Adrenal gland (tissue), 9 donors: ENCODE measurements at regions not wholly inside any gene's neighbourhood (a gene's known extent, or its start where the extent isn't known, plus 50 kb on each side); places are given as distances from the start of the nearest gene placed in this dataset.

Experiments
- DNase-seq, 7 donors: peaks; one replicate each; pipeline ENCODE4 v3.0.0-alpha.2; 2019 to 2020
- H3K27ac ChIP-seq, 5 donors: fragments of 200-600 bp; sonication (generic) in 4 of 5; 1 replicate in 3 of 5; 2 replicates in 2 of 5; pipeline versions ENCODE4 v1.5.1 to v1.8.0; 2016 to 2020; ENCODE audit warnings: mild to moderate bottlenecking in 1 of 5
- H3K27me3 ChIP-seq: fragments of 200-600 bp; 2 replicates; pipeline ENCODE4 v1.8.0; 2021
- H3K36me3 ChIP-seq, 2 donors: fragments of 200-600 bp; replicated peaks in 1 of 2; 1 replicate in 1 of 2; 2 replicates in 1 of 2; pipeline versions ENCODE4 v1.5.1 to v1.8.0; 2018 to 2022
- H3K4me1 ChIP-seq, 2 donors: fragments of 200-600 bp; replicated peaks in 1 of 2; 1 replicate in 1 of 2; 2 replicates in 1 of 2; pipeline versions ENCODE4 v1.5.1 to v1.8.0; 2018 to 2021
- H3K4me3 ChIP-seq, 4 donors: fragments of 200-600 bp; sonication (generic) in 3 of 4; one replicate each; pipeline ENCODE4 v1.5.1; 2016 to 2018
- H3K9me3 ChIP-seq, 3 donors: fragments of 200-600 bp; sonication (generic) in 1 of 3; replicated peaks in 1 of 3; 1 replicate in 2 of 3; 2 replicates in 1 of 3; pipeline versions ENCODE4 v1.5.1 to v1.8.0; 2016 to 2021
- POLR2A ChIP-seq, 2 donors: fragments of 450-650 bp; IDR thresholded peaks; one replicate each; pipeline ENCODE4 v1.6.1; 2017; ENCODE audit warnings: antibody characterized with exemption in 2 of 2, mild to moderate bottlenecking in 2 of 2, moderate library complexity in 1 of 2
- WGBS, 4 donors: extraction: QIAGEN DNeasy Blood & Tissue Kit in 2 of 4; methylation state at CpG; one replicate each; pipeline versions ENCODE4 v1.1.5 to v1.1.7; 2013 to 2017; 5-methylcytosine and 5-hydroxymethylcytosine counted together
- intact Hi-C, 2 donors: fragments of 100-400 bp; cut with DNase I; formaldehyde crosslinking; loops; one replicate each; pipeline versions ENCODE4 v1.14.1 to v1.15.0; 2022 to 2023
- TF ChIP-seq, protein P1 (sequence below), 6 experiments: fragments of 450-650 bp in 4 of 6; fragments of 200-600 bp in 2 of 6; sonication (generic) in 1 of 6; IDR thresholded peaks; 1 replicate in 5 of 6; 2 replicates in 1 of 6; pipeline versions ENCODE4 v1.5.1 to v1.8.0; 2016 to 2021; ENCODE audit warnings: antibody characterized with exemption in 6 of 6, mild to moderate bottlenecking in 2 of 6, moderate library complexity in 1 of 6
- donor health status: healthy with polysubstance abuse.
- donor health status: Bipolar disorder and iron deficiency.
- donor health status: DM: yes; HTN: yes; CAD: no.
- donor health status: DM: no; HTN: no; CAD: no.
- donor health status: DM: no; HTN: no; CAD: no.

DNA sequence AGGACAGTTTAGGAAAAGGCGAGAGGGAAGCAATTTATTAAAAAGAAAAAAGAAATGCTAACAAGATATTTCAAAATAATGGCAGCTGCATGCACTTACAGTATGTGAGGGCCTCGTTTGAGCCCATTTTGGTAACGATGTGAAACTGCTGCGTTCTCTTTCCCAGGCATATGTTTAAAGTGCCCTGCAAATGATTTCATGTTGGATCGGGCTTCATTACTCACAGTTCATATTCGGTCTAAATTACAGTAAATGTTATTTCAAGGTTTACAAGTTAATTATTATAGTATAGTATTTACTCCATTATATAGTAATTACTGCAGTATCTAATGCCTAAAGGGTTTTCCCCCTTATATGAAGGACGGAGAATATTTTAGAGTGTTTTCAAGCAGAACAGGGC lies 679.1 kb downstream of the BCL11A start:
- DNase-seq: no peak
- Histone ChIP-seq H3K4me3 (no peak overlapping the region), H3K9me3 (no peaks in the 10 kb centered on the region), H3K27me3 (no peaks in the 10 kb centered on the region), H3K27ac (no peak overlapping the region), H3K36me3 (no peaks in the 10 kb centered on the region), H3K4me1 (no peaks in the 10 kb centered on the region)
- TF ChIP-seq, protein P1, sequence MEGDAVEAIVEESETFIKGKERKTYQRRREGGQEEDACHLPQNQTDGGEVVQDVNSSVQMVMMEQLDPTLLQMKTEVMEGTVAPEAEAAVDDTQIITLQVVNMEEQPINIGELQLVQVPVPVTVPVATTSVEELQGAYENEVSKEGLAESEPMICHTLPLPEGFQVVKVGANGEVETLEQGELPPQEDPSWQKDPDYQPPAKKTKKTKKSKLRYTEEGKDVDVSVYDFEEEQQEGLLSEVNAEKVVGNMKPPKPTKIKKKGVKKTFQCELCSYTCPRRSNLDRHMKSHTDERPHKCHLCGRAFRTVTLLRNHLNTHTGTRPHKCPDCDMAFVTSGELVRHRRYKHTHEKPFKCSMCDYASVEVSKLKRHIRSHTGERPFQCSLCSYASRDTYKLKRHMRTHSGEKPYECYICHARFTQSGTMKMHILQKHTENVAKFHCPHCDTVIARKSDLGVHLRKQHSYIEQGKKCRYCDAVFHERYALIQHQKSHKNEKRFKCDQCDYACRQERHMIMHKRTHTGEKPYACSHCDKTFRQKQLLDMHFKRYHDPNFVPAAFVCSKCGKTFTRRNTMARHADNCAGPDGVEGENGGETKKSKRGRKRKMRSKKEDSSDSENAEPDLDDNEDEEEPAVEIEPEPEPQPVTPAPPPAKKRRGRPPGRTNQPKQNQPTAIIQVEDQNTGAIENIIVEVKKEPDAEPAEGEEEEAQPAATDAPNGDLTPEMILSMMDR (IDR thresholded peaks at IDR 0.05): no peak
- no peak for TF ChIP-seq POLR2A (IDR thresholded peaks at IDR 0.05)
- intact Hi-C loops: no loop called here
- 80 to 85% (median 83%) methylated on average over 7 of the region's 7 CpGs for WGBS, 4 donors

DNA sequence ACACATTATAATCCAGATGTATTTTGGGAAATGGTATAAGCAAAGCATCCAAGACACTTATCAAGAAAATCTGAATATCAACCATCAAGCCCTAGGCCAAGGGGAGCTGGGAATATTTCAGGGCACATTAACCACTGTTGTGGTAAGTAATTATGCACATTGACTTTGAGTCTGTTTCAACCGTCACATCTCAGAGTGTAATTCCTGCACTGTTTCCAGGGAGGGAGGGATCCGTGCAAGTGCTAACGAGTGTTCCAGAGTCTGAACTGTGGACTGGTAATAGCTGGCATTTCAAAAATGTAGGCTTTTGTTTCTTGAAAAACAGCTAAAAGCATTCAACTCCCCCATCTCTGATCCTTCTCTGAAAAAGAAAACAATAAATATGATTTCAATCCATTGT lies 681.6 kb downstream of the BCL11A start:
- H3K4me1 ChIP-seq: no peaks in the 10 kb centered on the region
- DNase-seq: no peak
- no peaks in the 10 kb centered on the region for H3K36me3 ChIP-seq
- H3K27me3 ChIP-seq: no peaks in the 10 kb centered on the region
- intact Hi-C loops: no loop called here
- TF ChIP-seq, protein P1 (IDR thresholded peaks at IDR 0.05): no peak
- TF ChIP-seq POLR2A (IDR thresholded peaks at IDR 0.05): no peak
- H3K4me3 ChIP-seq: no peak overlapping the region
- WGBS, 4 donors: 75 to 82% (median 78%) methylated on average over 3 of the region's 3 CpGs
- no peaks in the 10 kb centered on the region for H3K9me3 ChIP-seq
- H3K27ac ChIP-seq: no peak overlapping the region

DNA sequence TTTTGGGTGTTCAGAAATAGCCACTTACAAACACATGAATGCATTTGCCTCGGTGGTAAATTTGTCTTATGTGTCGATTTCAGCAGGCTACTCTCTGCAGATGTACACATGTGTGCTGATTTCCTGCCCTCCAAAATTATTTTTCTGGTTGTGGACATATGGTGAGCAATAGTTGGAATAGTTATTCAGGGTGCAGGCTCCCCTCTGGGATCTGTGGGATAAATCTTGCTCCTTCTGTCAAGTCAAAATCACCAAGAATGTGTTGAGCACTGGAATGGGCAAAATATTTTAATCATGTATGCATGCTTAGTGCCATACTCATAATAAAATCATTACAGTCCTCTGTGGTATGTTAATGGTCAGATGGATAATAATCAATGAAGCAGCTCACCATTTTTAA lies 684.5 kb downstream of the BCL11A start:
- DNase-seq: no peak
- 67 to 89% (median 89%) methylated on average over 2 of the region's 2 CpGs for WGBS, 4 donors
- no peak overlapping the region for H3K4me3 ChIP-seq
- H3K27ac ChIP-seq: no peak overlapping the region
- H3K4me1 ChIP-seq: no peaks in the 10 kb centered on the region
- H3K36me3 ChIP-seq: no peaks in the 10 kb centered on the region
- intact Hi-C loops: no loop called here
- no peaks in the 10 kb centered on the region for H3K27me3 ChIP-seq
- TF ChIP-seq, protein P1 (IDR thresholded peaks at IDR 0.05): no peak
- no peak for TF ChIP-seq POLR2A (IDR thresholded peaks at IDR 0.05)
- no peaks in the 10 kb centered on the region for H3K9me3 ChIP-seq

DNA sequence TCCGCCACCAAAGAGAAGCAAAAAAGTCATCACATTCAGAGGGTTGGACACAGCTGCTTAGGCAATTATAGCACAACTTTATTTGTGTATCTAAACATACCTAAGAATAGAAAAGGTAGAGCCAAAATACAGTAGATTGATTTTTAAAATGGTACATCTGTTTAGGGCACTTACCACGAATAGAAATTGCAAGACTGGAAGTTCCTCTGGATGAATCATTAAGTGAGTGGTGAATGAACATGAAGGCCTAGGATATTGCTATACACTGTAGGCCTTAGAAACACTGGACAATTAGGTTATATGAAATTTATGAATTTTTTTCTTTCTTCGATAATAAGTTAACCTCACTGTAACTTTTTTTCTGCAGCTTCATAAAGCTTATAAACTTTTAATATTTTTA lies 687.0 kb downstream of the BCL11A start:
- Histone ChIP-seq H3K4me3 (no peak overlapping the region), H3K27ac (no peak overlapping the region), H3K27me3 (no peaks in the 10 kb centered on the region), H3K4me1 (no peaks in the 10 kb centered on the region), H3K9me3 (no peaks in the 10 kb centered on the region), H3K36me3 (no peaks in the 10 kb centered on the region)
- TF ChIP-seq, protein P1 (IDR thresholded peaks at IDR 0.05): no peak
- no peak for TF ChIP-seq POLR2A (IDR thresholded peaks at IDR 0.05)
- WGBS, 4 donors: 73 to 89% (median 88%) methylated on average over 3 of the region's 3 CpGs
- no peak for DNase-seq
- intact Hi-C loops: no loop called here
